DOHH2 (cell line): ENCODE measurements at regions not wholly inside any gene's neighbourhood (a gene's known extent, or its start where the extent isn't known, plus 50 kb on each side); places are given as distances from the start of the nearest gene placed in this dataset.

Experiments
- EZH2phosphoT487 ChIP-seq: fragments of 200-600 bp; sonication (generic); IDR thresholded peaks from 2 replicates; pipeline ENCODE4 v1.6.1; 2017; ENCODE audit warnings: borderline replicate concordance, mild to moderate bottlenecking, antibody characterized with exemption, low read length, moderate library complexity, mixed read lengths
- TF ChIP-seq, protein P1 (sequence below): fragments of 200-600 bp; sonication (generic); IDR thresholded peaks from one replicate; pipeline ENCODE4 v1.5.1; 2014; ENCODE audit warnings: antibody characterized with exemption, mild to moderate bottlenecking, low read depth, low read length; ENCODE audit not compliant: poor library complexity, severe bottlenecking

GRCh38 chr1:105083611-105084010 is 1333.9 kb downstream of the AMY1C start:
- TF ChIP-seq, protein P1, sequence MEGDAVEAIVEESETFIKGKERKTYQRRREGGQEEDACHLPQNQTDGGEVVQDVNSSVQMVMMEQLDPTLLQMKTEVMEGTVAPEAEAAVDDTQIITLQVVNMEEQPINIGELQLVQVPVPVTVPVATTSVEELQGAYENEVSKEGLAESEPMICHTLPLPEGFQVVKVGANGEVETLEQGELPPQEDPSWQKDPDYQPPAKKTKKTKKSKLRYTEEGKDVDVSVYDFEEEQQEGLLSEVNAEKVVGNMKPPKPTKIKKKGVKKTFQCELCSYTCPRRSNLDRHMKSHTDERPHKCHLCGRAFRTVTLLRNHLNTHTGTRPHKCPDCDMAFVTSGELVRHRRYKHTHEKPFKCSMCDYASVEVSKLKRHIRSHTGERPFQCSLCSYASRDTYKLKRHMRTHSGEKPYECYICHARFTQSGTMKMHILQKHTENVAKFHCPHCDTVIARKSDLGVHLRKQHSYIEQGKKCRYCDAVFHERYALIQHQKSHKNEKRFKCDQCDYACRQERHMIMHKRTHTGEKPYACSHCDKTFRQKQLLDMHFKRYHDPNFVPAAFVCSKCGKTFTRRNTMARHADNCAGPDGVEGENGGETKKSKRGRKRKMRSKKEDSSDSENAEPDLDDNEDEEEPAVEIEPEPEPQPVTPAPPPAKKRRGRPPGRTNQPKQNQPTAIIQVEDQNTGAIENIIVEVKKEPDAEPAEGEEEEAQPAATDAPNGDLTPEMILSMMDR = no peak
- no peak for TF ChIP-seq EZH2phosphoT487
